HepG2 (cell line): ENCODE measurements at regions not wholly inside any gene's neighbourhood (a gene's known extent, or its start where the extent isn't known, plus 50 kb on each side); places are given as distances from the start of the nearest gene placed in this dataset.

Experiments used
- ATAC-seq: fragments of 200-7000 bp; cut with Tn5 transposase; 3 replicates; pipeline ENCODE4 v1.9.1; 2020; ENCODE audit warnings: mild to moderate bottlenecking, moderate library complexity
- BruUV-seq: library from RNA; stranded (reverse); fragments of 400-500 nt; replicated peaks from 2 replicates; lab custom pipeline; 2021; lab: Mats Ljungman, UMichigan
- CTCF ChIA-PET: fragments of 300-600 bp; formaldehyde crosslinking; extraction: SDS; loops from one replicate; lab custom pipeline; 2021; ENCODE audit warnings: low total read pairs, inconsistent platforms, low intra/inter-chr PET ratio; lab: Yijun Ruan, JAX
- POLR2A ChIA-PET: fragments of 350-600 bp; sonication (Branson Sonifier 250); formaldehyde crosslinking; loops from one replicate; lab custom pipeline; 2020; ENCODE audit warnings: antibody characterized with exemption, inconsistent platforms; lab: Yijun Ruan, JAX
- DNase-seq: peaks from one replicate; pipeline ENCODE4 v3.0.0-alpha.2; 2015; ENCODE audit warnings: low spot score
- FAIRE-seq: peaks from 3 replicates; lab custom pipeline; 2011; peaks lifted over from hg19 to GRCh38; lab: Jason Lieb, UNC
- H2AFZ ChIP-seq: one replicate; pipeline ENCODE4 v1.6.1; 2011; ENCODE audit warnings: low read length, inconsistent platforms
- H3K27ac ChIP-seq: fragments of 300-600 bp; 3 replicates; pipeline ENCODE4 v1.8.0; 2011; ENCODE audit warnings: mixed run types, mild to moderate bottlenecking, mixed read lengths, low read length, inconsistent platforms; ENCODE audit not compliant: insufficient read depth; ENCODE audit errors: extremely low read length
- H3K27me3 ChIP-seq, 2 experiments: fragments of 200-600 bp in 1 of 2; 2 replicates in 1 of 2; 3 replicates in 1 of 2; pipeline versions ENCODE4 v1.6.0 to v1.8.0; 2011; ENCODE audit warnings: low read length in 2 of 2, mild to moderate bottlenecking in 2 of 2, moderate library complexity in 2 of 2, inconsistent platforms in 1 of 2; ENCODE audit not compliant: insufficient read depth in 2 of 2, control insufficient read depth in 1 of 2
- H3K36me3 ChIP-seq, 2 experiments: fragments of 200-600 bp in 1 of 2; replicated peaks in 1 of 2; 2 replicates in 1 of 2; 3 replicates in 1 of 2; pipeline versions ENCODE4 v1.5.1 to v1.8.0; 2011; ENCODE audit warnings: low read length in 2 of 2, inconsistent platforms in 1 of 2; ENCODE audit not compliant: insufficient read depth in 2 of 2, control insufficient read depth in 1 of 2
- H3K4me1 ChIP-seq: 2 replicates; pipeline ENCODE4 v1.5.1; 2012; ENCODE audit warnings: low read length, inconsistent platforms; ENCODE audit not compliant: insufficient read depth
- H3K4me2 ChIP-seq: 2 replicates; pipeline ENCODE4 v1.6.0; 2011; ENCODE audit warnings: low read depth, low read length, inconsistent platforms
- H3K4me3 ChIP-seq, 3 experiments: fragments of 200-600 bp in 1 of 3; sonication (generic), shearing (Covaris generic) in 1 of 3; replicated peaks in 1 of 3; 2 replicates each; pipeline ENCODE4 v1.5.1; 2011 to 2016; ENCODE audit warnings: low read length in 3 of 3, inconsistent platforms in 2 of 3, low read depth in 2 of 3, mild to moderate bottlenecking in 2 of 3, control low read depth in 1 of 3, mixed read lengths in 1 of 3; ENCODE audit not compliant: insufficient read depth in 1 of 3
- H3K79me2 ChIP-seq: one replicate; pipeline ENCODE4 v1.6.1; 2011; ENCODE audit warnings: low read length, inconsistent platforms; ENCODE audit not compliant: insufficient read depth
- H3K9ac ChIP-seq: 2 replicates; pipeline ENCODE4 v1.6.0; 2011; ENCODE audit warnings: mild to moderate bottlenecking, low read depth, low read length, inconsistent platforms; ENCODE audit not compliant: insufficient read depth
- H3K9me3 ChIP-seq: 2 replicates; pipeline ENCODE4 v1.5.1; 2012; ENCODE audit warnings: mild to moderate bottlenecking, low read length
- H4K20me1 ChIP-seq: 2 replicates; pipeline ENCODE4 v1.6.0; 2011; ENCODE audit warnings: inconsistent platforms, mild to moderate bottlenecking, low read length, moderate library complexity; ENCODE audit not compliant: insufficient read depth
- CBFB ChIP-seq: sonication (generic); formaldehyde crosslinking; IDR thresholded peaks from 2 replicates; pipeline ENCODE4 v1.4.0; 2020; ENCODE audit warnings: missing genetic modification reagents
- CC2D1A ChIP-seq: sonication (generic); formaldehyde crosslinking; IDR thresholded peaks from 2 replicates; pipeline ENCODE4 v1.8.1; 2023; ENCODE audit warnings: mild to moderate bottlenecking, missing genetic modification reagents
- GZF1 ChIP-seq: sonication (generic); formaldehyde crosslinking; IDR thresholded peaks from 2 replicates; pipeline ENCODE4 v1.5.1; 2020; ENCODE audit warnings: mild to moderate bottlenecking, missing genetic modification reagents
- NCOA5 ChIP-seq: sonication (generic); formaldehyde crosslinking; IDR thresholded peaks from 2 replicates; pipeline ENCODE4 v1.4.0; 2020; ENCODE audit warnings: missing genetic modification reagents
- NONO ChIP-seq, 2 experiments: fragments of 450-650 bp in 1 of 2; sonication (generic) in 1 of 2; formaldehyde crosslinking in 1 of 2; IDR thresholded peaks in 1 of 2; conservative IDR thresholded peaks in 1 of 2; 2 replicates each; pipeline versions ENCODE4 v1.6.1 to v1.8.0; 2017 to 2022; ENCODE audit warnings: mild to moderate bottlenecking in 1 of 2, missing genetic modification reagents in 1 of 2, moderate library complexity in 1 of 2
- RFX1 ChIP-seq: fragments of 450-650 bp; IDR thresholded peaks from 2 replicates; pipeline ENCODE4 v1.6.1; 2017
- ZFAT ChIP-seq: sonication (generic); formaldehyde crosslinking; conservative IDR thresholded peaks from 2 replicates; pipeline ENCODE4 v1.8.1; 2023; ENCODE audit warnings: missing genetic modification reagents, inconsistent platforms
- ZNF674 ChIP-seq: sonication (generic); formaldehyde crosslinking; IDR thresholded peaks from 2 replicates; pipeline ENCODE4 v1.5.0; 2020; ENCODE audit warnings: low read depth, mild to moderate bottlenecking, missing genetic modification reagents
- WGBS: methylation state at CpG from one replicate; pipeline ENCODE4 v1.1.6; 2017; ENCODE audit warnings: low lambda C conversion rate; 5-methylcytosine and 5-hydroxymethylcytosine counted together
- in situ Hi-C: cut with HindIII; loops from 2 replicates; pipeline ENCODE4 v1.10.0; 2017; ENCODE audit warnings: low pct_unique_long_range_greater_than_20kb; ENCODE audit not compliant: extremely low pct_ligation_motif_present
- intact Hi-C: fragments of 100-400 bp; cut with micrococcal nuclease; formaldehyde crosslinking; loops from one replicate; pipeline ENCODE4 v1.10.0; 2022; ENCODE audit not compliant: unreplicated experiment
- TF ChIP-seq, protein P1 (sequence below): sonication (generic); formaldehyde crosslinking; IDR thresholded peaks from 2 replicates; pipeline ENCODE4 v1.5.0; 2020; ENCODE audit warnings: mild to moderate bottlenecking, missing genetic modification reagents
- TF ChIP-seq, protein P2 (sequence below): sonication (generic); formaldehyde crosslinking; IDR thresholded peaks from 2 replicates; pipeline ENCODE4 v1.5.0; 2020; ENCODE audit warnings: mild to moderate bottlenecking, missing genetic modification reagents
- TF ChIP-seq, protein P3 (sequence below): sonication (generic); formaldehyde crosslinking; conservative IDR thresholded peaks from 2 replicates; pipeline ENCODE4 v1.4.0; 2020; ENCODE audit warnings: missing genetic modification reagents

DNA sequence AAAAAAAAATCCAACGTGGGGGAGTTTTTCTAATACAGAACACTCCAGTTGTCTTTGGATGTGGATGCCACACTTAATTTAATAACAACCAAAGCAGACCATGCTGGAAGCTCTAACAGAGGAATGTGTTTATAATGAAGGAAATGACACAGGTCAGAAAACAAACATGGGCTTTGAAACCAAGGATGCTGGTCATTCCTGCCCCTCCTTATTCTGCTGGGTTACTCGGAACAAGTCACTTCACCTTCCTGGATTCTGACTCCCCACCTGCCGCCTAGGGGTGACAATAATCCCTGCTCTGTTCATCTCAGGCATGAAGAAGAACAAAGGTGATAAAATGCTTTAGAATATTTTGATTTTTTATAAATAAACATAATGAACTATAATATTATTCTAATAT lies 240.9 kb upstream of the ADAMTS9 start:
- H3K9ac ChIP-seq: no peak overlapping the region
- ATAC-seq: no peak
- no peaks in the 10 kb centered on the region for H3K79me2 ChIP-seq
- ChIA-PET POLR2A (no interaction called here), CTCF (no interaction called here)
- no peak overlapping the region for H3K4me2 ChIP-seq
- no peaks in the 10 kb centered on the region for H3K36me3 ChIP-seq
- H2AFZ ChIP-seq: no peak overlapping the region
- no TSS peak for BruUV-seq
- TF ChIP-seq RFX1 (no peak), ZNF674 (CRISPR knock-in tag) (no peak), NCOA5 (CRISPR knock-in tag) (no peak), ZFAT (CRISPR knock-in tag) (no peak), CBFB (no peak), NONO (IDR thresholded peaks at IDR 0.05) (no peak), NONO (CRISPR knock-in tag; conservative IDR thresholded peaks at IDR 0.05) (no peak), CC2D1A (no peak), GZF1 (CRISPR knock-in tag) (no peak)
- TF ChIP-seq, protein P1, sequence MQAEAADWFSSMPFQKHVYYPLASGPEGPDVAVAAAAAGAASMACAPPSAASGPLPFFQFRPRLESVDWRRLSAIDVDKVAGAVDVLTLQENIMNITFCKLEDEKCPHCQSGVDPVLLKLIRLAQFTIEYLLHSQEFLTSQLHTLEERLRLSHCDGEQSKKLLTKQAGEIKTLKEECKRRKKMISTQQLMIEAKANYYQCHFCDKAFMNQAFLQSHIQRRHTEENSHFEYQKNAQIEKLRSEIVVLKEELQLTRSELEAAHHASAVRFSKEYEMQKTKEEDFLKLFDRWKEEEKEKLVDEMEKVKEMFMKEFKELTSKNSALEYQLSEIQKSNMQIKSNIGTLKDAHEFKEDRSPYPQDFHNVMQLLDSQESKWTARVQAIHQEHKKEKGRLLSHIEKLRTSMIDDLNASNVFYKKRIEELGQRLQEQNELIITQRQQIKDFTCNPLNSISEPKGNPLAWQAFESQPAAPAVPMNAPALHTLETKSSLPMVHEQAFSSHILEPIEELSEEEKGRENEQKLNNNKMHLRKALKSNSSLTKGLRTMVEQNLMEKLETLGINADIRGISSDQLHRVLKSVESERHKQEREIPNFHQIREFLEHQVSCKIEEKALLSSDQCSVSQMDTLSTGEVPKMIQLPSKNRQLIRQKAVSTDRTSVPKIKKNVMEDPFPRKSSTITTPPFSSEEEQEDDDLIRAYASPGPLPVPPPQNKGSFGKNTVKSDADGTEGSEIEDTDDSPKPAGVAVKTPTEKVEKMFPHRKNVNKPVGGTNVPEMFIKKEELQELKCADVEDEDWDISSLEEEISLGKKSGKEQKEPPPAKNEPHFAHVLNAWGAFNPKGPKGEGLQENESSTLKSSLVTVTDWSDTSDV (CRISPR knock-in tag): no peak
- TF ChIP-seq, protein P2, sequence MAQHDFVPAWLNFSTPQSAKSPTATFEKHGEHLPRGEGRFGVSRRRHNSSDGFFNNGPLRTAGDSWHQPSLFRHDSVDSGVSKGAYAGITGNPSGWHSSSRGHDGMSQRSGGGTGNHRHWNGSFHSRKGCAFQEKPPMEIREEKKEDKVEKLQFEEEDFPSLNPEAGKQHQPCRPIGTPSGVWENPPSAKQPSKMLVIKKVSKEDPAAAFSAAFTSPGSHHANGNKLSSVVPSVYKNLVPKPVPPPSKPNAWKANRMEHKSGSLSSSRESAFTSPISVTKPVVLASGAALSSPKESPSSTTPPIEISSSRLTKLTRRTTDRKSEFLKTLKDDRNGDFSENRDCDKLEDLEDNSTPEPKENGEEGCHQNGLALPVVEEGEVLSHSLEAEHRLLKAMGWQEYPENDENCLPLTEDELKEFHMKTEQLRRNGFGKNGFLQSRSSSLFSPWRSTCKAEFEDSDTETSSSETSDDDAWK (CRISPR knock-in tag): no peak
- TF ChIP-seq, protein P3, sequence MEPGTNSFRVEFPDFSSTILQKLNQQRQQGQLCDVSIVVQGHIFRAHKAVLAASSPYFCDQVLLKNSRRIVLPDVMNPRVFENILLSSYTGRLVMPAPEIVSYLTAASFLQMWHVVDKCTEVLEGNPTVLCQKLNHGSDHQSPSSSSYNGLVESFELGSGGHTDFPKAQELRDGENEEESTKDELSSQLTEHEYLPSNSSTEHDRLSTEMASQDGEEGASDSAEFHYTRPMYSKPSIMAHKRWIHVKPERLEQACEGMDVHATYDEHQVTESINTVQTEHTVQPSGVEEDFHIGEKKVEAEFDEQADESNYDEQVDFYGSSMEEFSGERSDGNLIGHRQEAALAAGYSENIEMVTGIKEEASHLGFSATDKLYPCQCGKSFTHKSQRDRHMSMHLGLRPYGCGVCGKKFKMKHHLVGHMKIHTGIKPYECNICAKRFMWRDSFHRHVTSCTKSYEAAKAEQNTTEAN (CRISPR knock-in tag): no peak
- TF ChIP-seq, all 625 proteins: peak for 0
- Histone ChIP-seq H3K9me3 (no peaks in the 10 kb centered on the region), H3K4me3 (no peak overlapping the region), H3K27me3 (no peaks in the 10 kb centered on the region), H4K20me1 (no peaks in the 10 kb centered on the region), H3K4me1 (no peaks in the 10 kb centered on the region), H3K27ac (no peak overlapping the region)
- 13% methylated on average over 3 of the region's 3 CpGs for WGBS
- intact Hi-C loops: no loop called here
- in situ Hi-C loops: no loop called here
- FAIRE-seq (no peak), DNase-seq (no peak)
